K562 (cell line): ENCODE measurements at regions not wholly inside any gene's neighbourhood (a gene's known extent, or its start where the extent isn't known, plus 50 kb on each side); places are given as distances from the start of the nearest gene placed in this dataset.
"Not testable (repeated sequence)": the region's sequence is repeated elsewhere in the genome, so short reads cannot be mapped to it uniquely, and the experiment has no call there.

Experiments
- ATAC-seq: fragments of 200-7000 bp; cut with Tn5 transposase; 3 replicates; pipeline ENCODE4 v1.9.1; 2020; ENCODE audit warnings: moderate library complexity
- BruUV-seq: library from RNA; stranded (reverse); fragments of 400-500 nt; replicated peaks from 2 replicates; lab custom pipeline; 2021; lab: Mats Ljungman, UMichigan
- CTCF ChIA-PET: fragments of 300-600 bp; formaldehyde crosslinking; extraction: SDS; loops from one replicate; lab custom pipeline; 2021; ENCODE audit warnings: low intra/inter-chr PET ratio; lab: Yijun Ruan, JAX
- POLR2A ChIA-PET: fragments of 300-600, 350-650 bp; sonication (Branson Sonifier 250); formaldehyde crosslinking; extraction: SDS; loops from one replicate; lab custom pipeline; 2021; ENCODE audit warnings: antibody characterized with exemption, inconsistent platforms; lab: Yijun Ruan, JAX
- DNase-seq, 4 experiments: peaks; one replicate each; pipeline versions ENCODE4 v3.0.0 to v3.0.0-alpha.2; 2011 to 2018; ENCODE audit warnings: low spot score in 3 of 4, mixed read lengths in 3 of 4; ENCODE audit errors: extremely low read depth in 1 of 4
- FAIRE-seq: peaks from 2 replicates; lab custom pipeline; 2011; peaks lifted over from hg19 to GRCh38; lab: Jason Lieb, UNC
- H2AFZ ChIP-seq: 2 replicates; pipeline ENCODE4 v1.6.0; 2011; ENCODE audit warnings: low read depth, low read length, control low read depth, inconsistent platforms
- H3K27ac ChIP-seq: fragments of 200-600 bp; 3 replicates; pipeline ENCODE4 v1.8.0; 2011; ENCODE audit warnings: low read depth, mild to moderate bottlenecking, control low read depth, inconsistent platforms, low read length, moderate library complexity, mixed read lengths; ENCODE audit errors: extremely low read depth
- H3K27me3 ChIP-seq, 2 experiments: fragments of 300-600 bp in 1 of 2; 2 replicates in 1 of 2; 3 replicates in 1 of 2; pipeline versions ENCODE4 v1.6.0 to v1.8.0; 2011; ENCODE audit warnings: inconsistent platforms in 2 of 2, low read length in 2 of 2, mild to moderate bottlenecking in 1 of 2, mixed read lengths in 1 of 2, moderate library complexity in 1 of 2; ENCODE audit not compliant: control insufficient read depth in 2 of 2, insufficient read depth in 2 of 2
- H3K36me3 ChIP-seq: fragments of 300-600 bp; 3 replicates; pipeline ENCODE4 v1.8.0; 2011; ENCODE audit warnings: mild to moderate bottlenecking, low read length, inconsistent platforms; ENCODE audit not compliant: control insufficient read depth, insufficient read depth
- H3K4me1 ChIP-seq, 2 experiments: fragments of 200-600 bp in 1 of 2; replicated peaks in 1 of 2; 2 replicates in 1 of 2; 3 replicates in 1 of 2; pipeline versions ENCODE4 v1.5.1 to v1.8.0; 2011; ENCODE audit warnings: inconsistent platforms in 2 of 2, low read length in 2 of 2, mild to moderate bottlenecking in 1 of 2, mixed read lengths in 1 of 2, moderate library complexity in 1 of 2; ENCODE audit not compliant: control insufficient read depth in 2 of 2, insufficient read depth in 2 of 2
- H3K4me2 ChIP-seq: 2 replicates; pipeline ENCODE4 v1.6.1; 2011; ENCODE audit warnings: low read length, control low read depth, inconsistent platforms, mixed read lengths; ENCODE audit not compliant: insufficient read depth
- H3K4me3 ChIP-seq: fragments of 200-600 bp; sonication (generic), shearing (Covaris generic); 2 replicates; pipeline ENCODE4 v1.5.1; 2016; ENCODE audit warnings: control low read depth, inconsistent platforms
- H3K79me2 ChIP-seq: fragments of 200-600 bp; 3 replicates; pipeline ENCODE4 v1.8.0; 2011; ENCODE audit warnings: low read length, inconsistent platforms; ENCODE audit not compliant: control insufficient read depth, insufficient read depth
- H3K9ac ChIP-seq, 2 experiments: 2 replicates each; pipeline versions ENCODE4 v1.6.0 to v1.6.1; 2011; ENCODE audit warnings: low read depth in 2 of 2, low read length in 2 of 2, control low read depth in 1 of 2, inconsistent platforms in 1 of 2, mild to moderate bottlenecking in 1 of 2, mixed read lengths in 1 of 2; ENCODE audit not compliant: insufficient read depth in 1 of 2
- H3K9me1 ChIP-seq: one replicate; pipeline ENCODE4 v1.6.0; 2011; ENCODE audit warnings: inconsistent platforms, mild to moderate bottlenecking, low read length, moderate library complexity; ENCODE audit not compliant: control insufficient read depth, insufficient read depth
- H3K9me3 ChIP-seq: replicated peaks from 2 replicates; pipeline ENCODE4 v1.5.1; 2011; ENCODE audit warnings: low read depth, low read length, inconsistent platforms; ENCODE audit not compliant: control insufficient read depth, insufficient read depth
- H4K20me1 ChIP-seq: replicated peaks from 2 replicates; pipeline ENCODE4 v1.6.1; 2011; ENCODE audit warnings: low read length, inconsistent platforms, mixed read lengths; ENCODE audit not compliant: control insufficient read depth, insufficient read depth
- CXXC5 ChIP-seq: fragments of 250-450 bp; sonication (Bioruptor Pico); IDR thresholded peaks from 2 replicates; pipeline ENCODE4 v1.8.0; 2022; ENCODE audit warnings: inconsistent platforms, mild to moderate bottlenecking, moderate library complexity
- GABPB1 ChIP-seq: sonication (generic); formaldehyde crosslinking; IDR thresholded peaks from 2 replicates; pipeline ENCODE4 v1.8.0; 2022; ENCODE audit warnings: mild to moderate bottlenecking, missing genetic modification reagents
- JUN ChIP-seq, 2 experiments: sonication (generic) in 1 of 2; formaldehyde crosslinking in 1 of 2; IDR thresholded peaks; 2 replicates each; pipeline versions ENCODE4 v1.6.1 to v1.8.0; 2012 to 2022; ENCODE audit warnings: borderline replicate concordance in 2 of 2, mild to moderate bottlenecking in 2 of 2, improper control_type of control experiment in 1 of 2, low read depth in 1 of 2, low read length in 1 of 2, missing genetic modification reagents in 1 of 2
- RBM14 ChIP-seq: fragments of 200-400 bp; formaldehyde crosslinking; IDR thresholded peaks from 2 replicates; pipeline ENCODE4 v1.6.1; 2018; ENCODE audit warnings: low read depth, mild to moderate bottlenecking, low read length, moderate library complexity, borderline replicate concordance; ENCODE audit not compliant: insufficient read depth
- SRSF1 ChIP-seq: fragments of 200-400 bp; formaldehyde crosslinking; IDR thresholded peaks from 2 replicates; pipeline ENCODE4 v1.6.1; 2017; ENCODE audit warnings: mild to moderate bottlenecking, low read depth, low read length, moderate library complexity
- ZHX1 ChIP-seq: fragments of 150-350 bp; conservative IDR thresholded peaks from 2 replicates; pipeline ENCODE4 v1.6.1; 2014; ENCODE audit warnings: low read length
- ZNF75A ChIP-seq: fragments of 450-650 bp; formaldehyde crosslinking; IDR thresholded peaks from 2 replicates; pipeline ENCODE4 v1.4.0; 2020; ENCODE audit warnings: mild to moderate bottlenecking
- WGBS: fragments of 100-300 bp; shearing (Covaris generic); methylation state at CpG from one replicate; pipeline ENCODE4 v1.1.6; 2016; ENCODE audit warnings: low coverage, mixed read lengths; ENCODE audit not compliant: insufficient coverage; ENCODE audit errors: missing lambda C conversion rate; 5-methylcytosine and 5-hydroxymethylcytosine counted together
- in situ Hi-C: fragments of 300-500 bp; cut with MboI; formaldehyde crosslinking; loops from 4 replicates; pipeline ENCODE4 v1.15.0; 2018; ENCODE audit warnings: inconsistent platforms, mixed read lengths
- intact Hi-C: fragments of 100-400 bp; cut with micrococcal nuclease; formaldehyde crosslinking; loops from 2 replicates; pipeline ENCODE4 v1.14.2; 2022
- TF ChIP-seq, protein P1 (sequence below), 2 experiments: fragments of 450-650 bp; IDR thresholded peaks; 2 replicates each; pipeline ENCODE4 v1.6.1; 2018; ENCODE audit warnings: mild to moderate bottlenecking in 2 of 2, low read depth in 1 of 2; ENCODE audit not compliant: partially characterized antibody in 2 of 2

- Histone ChIP-seq H3K4me3 (no peak overlapping the region), H2AFZ (no peak overlapping the region), H3K9me1 (no peaks in the 10 kb centered on the region), H3K79me2 (no peaks in the 10 kb centered on the region), H3K4me2 (no peak overlapping the region), H3K4me1 (no peaks in the 10 kb centered on the region), H3K9me3 (no peaks in the 10 kb centered on the region), H3K36me3 (no peaks in the 10 kb centered on the region), H3K27me3 (no peaks in the 10 kb centered on the region), H3K27ac (no peak overlapping the region)
- in situ Hi-C loops (no loop called here), intact Hi-C loops (no loop called here)
- DNase-seq, result no peak
- 0% methylated on average over 1 of the region's 1 CpG for WGBS
- CTCF ChIA-PET, result no interaction called here
- no peak for FAIRE-seq
- POLR2A ChIA-PET, result no interaction called here
- ATAC-seq, result no peak
- TF ChIP-seq GABPB1 (CRISPR knock-in tag), result no peak
- no peak for TF ChIP-seq CXXC5 (CRISPR knock-in tag)
- no peak for TF ChIP-seq ZHX1
- TF ChIP-seq, protein P1, sequence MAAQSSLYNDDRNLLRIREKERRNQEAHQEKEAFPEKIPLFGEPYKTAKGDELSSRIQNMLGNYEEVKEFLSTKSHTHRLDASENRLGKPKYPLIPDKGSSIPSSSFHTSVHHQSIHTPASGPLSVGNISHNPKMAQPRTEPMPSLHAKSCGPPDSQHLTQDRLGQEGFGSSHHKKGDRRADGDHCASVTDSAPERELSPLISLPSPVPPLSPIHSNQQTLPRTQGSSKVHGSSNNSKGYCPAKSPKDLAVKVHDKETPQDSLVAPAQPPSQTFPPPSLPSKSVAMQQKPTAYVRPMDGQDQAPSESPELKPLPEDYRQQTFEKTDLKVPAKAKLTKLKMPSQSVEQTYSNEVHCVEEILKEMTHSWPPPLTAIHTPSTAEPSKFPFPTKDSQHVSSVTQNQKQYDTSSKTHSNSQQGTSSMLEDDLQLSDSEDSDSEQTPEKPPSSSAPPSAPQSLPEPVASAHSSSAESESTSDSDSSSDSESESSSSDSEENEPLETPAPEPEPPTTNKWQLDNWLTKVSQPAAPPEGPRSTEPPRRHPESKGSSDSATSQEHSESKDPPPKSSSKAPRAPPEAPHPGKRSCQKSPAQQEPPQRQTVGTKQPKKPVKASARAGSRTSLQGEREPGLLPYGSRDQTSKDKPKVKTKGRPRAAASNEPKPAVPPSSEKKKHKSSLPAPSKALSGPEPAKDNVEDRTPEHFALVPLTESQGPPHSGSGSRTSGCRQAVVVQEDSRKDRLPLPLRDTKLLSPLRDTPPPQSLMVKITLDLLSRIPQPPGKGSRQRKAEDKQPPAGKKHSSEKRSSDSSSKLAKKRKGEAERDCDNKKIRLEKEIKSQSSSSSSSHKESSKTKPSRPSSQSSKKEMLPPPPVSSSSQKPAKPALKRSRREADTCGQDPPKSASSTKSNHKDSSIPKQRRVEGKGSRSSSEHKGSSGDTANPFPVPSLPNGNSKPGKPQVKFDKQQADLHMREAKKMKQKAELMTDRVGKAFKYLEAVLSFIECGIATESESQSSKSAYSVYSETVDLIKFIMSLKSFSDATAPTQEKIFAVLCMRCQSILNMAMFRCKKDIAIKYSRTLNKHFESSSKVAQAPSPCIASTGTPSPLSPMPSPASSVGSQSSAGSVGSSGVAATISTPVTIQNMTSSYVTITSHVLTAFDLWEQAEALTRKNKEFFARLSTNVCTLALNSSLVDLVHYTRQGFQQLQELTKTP (IDR thresholded peaks at IDR 0.05; ENCODE audit: low read depth in 1 of 2, partially characterized antibody in 2 of 2), result no peak
- TF ChIP-seq ZNF75A (CRISPR knock-in tag), result no peak
- no peak for TF ChIP-seq SRSF1
- no peak for TF ChIP-seq JUN (IDR thresholded peaks at IDR 0.05; ENCODE audit: borderline replicate concordance, low read depth, low read length)
- TF ChIP-seq JUN (CRISPR knock-in tag; IDR thresholded peaks at IDR 0.05; ENCODE audit: borderline replicate concordance), result no peak
- no peak for TF ChIP-seq RBM14
- TF ChIP-seq, all 486 proteins: peak for 0
- Histone ChIP-seq H3K9ac (no peak overlapping the region), H4K20me1 (no peaks in the 10 kb centered on the region)
- BruUV-seq, result no TSS peak
Observed at GRCh38 chr2:228516019-228516418, 334.5 kb upstream of the SPHKAP start.

- H3K4me1 ChIP-seq, H3K9me1 ChIP-seq, in situ Hi-C loops, intact Hi-C loops, H3K27ac ChIP-seq, CTCF ChIA-PET, BruUV-seq, H3K36me3 ChIP-seq, H3K27me3 ChIP-seq, H3K9me3 ChIP-seq, H3K4me2 ChIP-seq, DNase-seq, H4K20me1 ChIP-seq, FAIRE-seq, H2AFZ ChIP-seq, ATAC-seq, H3K9ac ChIP-seq, H3K4me3 ChIP-seq, POLR2A ChIA-PET, H3K79me2 ChIP-seq: not testable (repeated sequence)
- 0% methylated on average over 3 of the region's 4 CpGs for WGBS
Observed at GRCh38 chr2:228513480-228513879, 332.0 kb upstream of the SPHKAP start.
